ENCODE measurements at regions not wholly inside any gene's neighbourhood (a gene's known extent, or its start where the extent isn't known, plus 50 kb on each side); places are given as distances from the start of the nearest gene placed in this dataset.

GRCh38 chr1:187063271-187063670, 234.5 kb downstream of the PLA2G4A start (continued):
- TF ChIP-seq EZH2 (IDR thresholded peaks at IDR 0.05; ENCODE audit: low read depth, unreplicated experiment) (no peak), ZNF462 (CRISPR knock-in tag; IDR thresholded peaks at IDR 0.05) (no peak), POLR2AphosphoS5 (IDR thresholded peaks at IDR 0.05; ENCODE audit: low read depth) (no peak)

- no peak overlapping the region for H3K4me3 Mint-ChIP-seq
- no peaks in the 10 kb centered on the region for H3K9me2 ChIP-seq (ENCODE audit: insufficient read depth)
- H3K27me3 Mint-ChIP-seq (ENCODE audit: insufficient read depth, low read depth, poor library complexity): no peaks in the 10 kb centered on the region
- H3K4me1 ChIP-seq (ENCODE audit: insufficient read depth): peaks cover 5% of the 10 kb centered on the region; the same call in 1 of the 2 replicates
- no peak overlapping the region for H3K4me3 ChIP-seq
- DNase-seq (ENCODE audit: low spot score) (no peak), ATAC-seq (no peak)
- H4K20me1 ChIP-seq (replicated peaks; ENCODE audit: insufficient read depth): no peaks in the 10 kb centered on the region
- no peaks in the 10 kb centered on the region for H3K79me2 ChIP-seq (replicated peaks; ENCODE audit: insufficient read depth)
- no peaks in the 10 kb centered on the region for H3K27me3 ChIP-seq (ENCODE audit: insufficient read depth)
- no peak overlapping the region for H2AFZ ChIP-seq
- no peaks in the 10 kb centered on the region for H3F3A ChIP-seq (replicated peaks; ENCODE audit: low read depth)
- no peak overlapping the region for H3K27ac Mint-ChIP-seq
- H3K4me2 ChIP-seq: no peak overlapping the region
- no peak overlapping the region for H3K27ac ChIP-seq (ENCODE audit: low read depth)
- no peaks in the 10 kb centered on the region for H3K36me3 ChIP-seq (ENCODE audit: insufficient read depth)
- no peaks in the 10 kb centered on the region; the same call in 2 of the 3 replicates for H3K36me3 Mint-ChIP-seq (ENCODE audit: low read depth)
- H3K4me1 Mint-ChIP-seq: peaks cover 8% of the 10 kb centered on the region
- no peaks in the 10 kb centered on the region for H3K9me3 Mint-ChIP-seq
- TF ChIP-seq ETS1 (IDR thresholded peaks at IDR 0.05) (no peak), ZNF462 (CRISPR knock-in tag; IDR thresholded peaks at IDR 0.05) (no peak), JUNB (IDR thresholded peaks at IDR 0.05; ENCODE audit: unreplicated experiment) (no peak), NANOG (IDR thresholded peaks at IDR 0.05; ENCODE audit: borderline replicate concordance) (no peak), EZH2 (IDR thresholded peaks at IDR 0.05; ENCODE audit: low read depth, unreplicated experiment) (no peak), ZNF114 (CRISPR knock-in tag; IDR thresholded peaks at IDR 0.05) (no peak), CREB1 (CRISPR knock-in tag; IDR thresholded peaks at IDR 0.05; ENCODE audit: low read depth) (no peak), ZNF331 (CRISPR knock-in tag; IDR thresholded peaks at IDR 0.05; ENCODE audit: low read depth) (no peak), POLR2AphosphoS5 (IDR thresholded peaks at IDR 0.05; ENCODE audit: low read depth) (no peak)
Observed at GRCh38 chr1:187067160-187067559, 238.4 kb downstream of the PLA2G4A start.

Measured in GM23338 (cell line).